ENCODE measurements at regions not wholly inside any gene's neighbourhood (a gene's known extent, or its start where the extent isn't known, plus 50 kb on each side); places are given as distances from the start of the nearest gene placed in this dataset.

DNA sequence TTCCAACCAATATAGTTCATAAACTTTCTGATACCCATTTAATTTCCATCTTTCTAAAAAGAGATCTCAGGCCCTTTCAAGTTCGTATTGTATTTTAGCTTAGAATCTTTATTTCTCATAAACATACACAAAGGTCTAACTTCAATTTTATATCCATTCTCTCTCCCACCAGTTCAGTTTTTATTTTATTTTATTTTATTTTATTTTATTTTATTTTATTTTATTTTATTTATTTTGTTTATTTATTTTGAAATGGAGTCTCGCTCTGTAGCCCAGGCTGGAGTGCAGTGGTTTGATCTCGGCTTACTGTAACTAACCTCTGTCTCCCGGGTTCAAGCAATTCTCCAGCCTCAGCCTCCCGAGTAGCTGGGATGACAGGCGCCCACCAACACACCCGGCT is 552.8 kb downstream of the SLITRK5 start:
- Mint-ChIP-seq H3K4me3 (no peak overlapping the region), H3K9me3 (peaks cover 0 to 16% (median 6%) of the 10 kb centered on the region in 7 donors), H3K27me3 (no peaks in the 10 kb centered on the region), H3K27ac (no peak overlapping the region), H3K4me1 (no peaks in the 10 kb centered on the region), H3K36me3 (no peaks in the 10 kb centered on the region)
- Histone ChIP-seq H3K27me3 (ENCODE audit: control insufficient read depth, insufficient read depth, low read length) (no peaks in the 10 kb centered on the region), H3K4me1 (ENCODE audit: control insufficient read depth, insufficient read depth, low read length, poor library complexity, severe bottlenecking) (no peaks in the 10 kb centered on the region), H3K9me3 (ENCODE audit: control insufficient read depth in 2 of 2, low read length in 2 of 2) (peaks cover 3 to 10% of the 10 kb centered on the region in 2 experiments), H3K4me3 (ENCODE audit: low read depth, low read length) (no peak overlapping the region), H3K36me3 (ENCODE audit: control insufficient read depth, insufficient read depth, low read length) (no peaks in the 10 kb centered on the region), H3K27ac (ENCODE audit: insufficient read depth, low read length, poor library complexity, severe bottlenecking) (no peak overlapping the region)
- no peak for DNase-seq
- no peak for ATAC-seq (ENCODE audit: low read depth in 2 of 2)

DNA sequence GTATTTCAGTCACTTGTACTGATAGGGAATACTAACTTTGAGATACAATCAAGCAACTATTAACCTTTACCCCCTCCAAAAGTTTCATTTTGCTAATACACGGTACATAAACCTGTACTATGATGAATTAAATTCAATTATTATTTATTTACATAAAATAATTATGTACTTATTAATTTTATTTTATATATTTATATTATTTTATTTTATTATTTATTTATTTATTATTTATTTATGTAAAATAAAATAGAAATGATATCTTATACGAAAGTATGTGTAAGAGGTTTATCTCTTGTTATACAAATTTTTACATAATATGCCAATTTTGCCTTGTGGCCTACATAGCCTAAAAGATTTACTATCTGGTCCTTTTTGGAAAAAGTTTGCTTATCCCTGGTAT is 564.3 kb downstream of the SLITRK5 start:
- Histone ChIP-seq H3K4me3 (ENCODE audit: low read depth, low read length) (no peak overlapping the region), H3K27me3 (ENCODE audit: control insufficient read depth, insufficient read depth, low read length) (no peaks in the 10 kb centered on the region), H3K9me3 (ENCODE audit: control insufficient read depth in 2 of 2, low read length in 2 of 2) (no peaks in the 10 kb centered on the region), H3K4me1 (ENCODE audit: control insufficient read depth, insufficient read depth, low read length, poor library complexity, severe bottlenecking) (no peaks in the 10 kb centered on the region), H3K27ac (ENCODE audit: insufficient read depth, low read length, poor library complexity, severe bottlenecking) (no peak overlapping the region), H3K36me3 (ENCODE audit: control insufficient read depth, insufficient read depth, low read length) (no peaks in the 10 kb centered on the region)
- Mint-ChIP-seq H3K27ac (no peak overlapping the region), H3K9me3 (peaks cover 0 to 5% (median 2%) of the 10 kb centered on the region in 7 donors), H3K36me3 (no peaks in the 10 kb centered on the region), H3K4me1 (no peaks in the 10 kb centered on the region), H3K4me3 (no peak overlapping the region), H3K27me3 (no peaks in the 10 kb centered on the region)
- no peak for DNase-seq
- ATAC-seq (ENCODE audit: low read depth in 2 of 2), result no peak

DNA sequence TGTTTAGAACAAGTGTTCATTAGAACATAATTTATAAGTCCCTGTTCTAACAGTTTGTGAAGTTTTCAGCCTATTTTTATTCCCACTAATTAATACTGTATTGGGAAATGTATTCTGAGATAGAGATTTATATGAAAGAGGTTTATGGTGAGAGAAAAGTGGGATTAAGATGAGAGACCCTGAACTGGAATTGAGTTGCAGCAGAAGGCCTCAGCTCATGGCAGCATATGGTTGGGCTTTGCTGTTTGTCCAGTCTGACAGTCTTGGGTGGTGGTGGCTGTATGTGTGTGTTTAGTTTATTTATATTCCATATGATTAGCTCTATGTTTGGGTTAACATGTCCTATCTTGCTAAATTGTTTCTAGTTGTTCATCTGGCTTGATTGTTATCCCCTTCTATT is 575.1 kb downstream of the SLITRK5 start:
- no peaks in the 10 kb centered on the region for H3K4me1 ChIP-seq (ENCODE audit: control insufficient read depth, insufficient read depth, low read length, poor library complexity, severe bottlenecking)

DNA sequence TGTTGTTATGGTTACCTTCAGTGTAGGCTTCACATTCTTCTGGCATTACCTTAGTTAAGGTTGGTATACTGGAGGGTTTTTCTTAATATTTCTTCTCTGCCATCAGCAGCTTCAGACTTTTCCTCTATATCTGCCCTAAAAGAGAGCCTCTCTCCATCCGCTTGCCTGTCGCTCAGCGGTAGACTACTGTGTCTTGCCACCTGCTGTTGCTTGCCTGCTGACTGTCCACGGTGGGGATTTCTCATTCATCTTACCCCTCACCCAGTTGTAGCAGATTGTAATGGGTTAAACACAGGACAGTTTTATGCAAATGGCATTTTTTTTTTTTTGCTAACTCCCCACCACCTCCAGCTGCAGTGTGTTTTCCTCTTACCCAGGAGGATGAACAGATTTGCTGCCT is 577.2 kb downstream of the SLITRK5 start:
- ATAC-seq (ENCODE audit: low read depth in 2 of 2) (no peak), DNase-seq (no peak)
- no peaks in the 10 kb centered on the region for H3K36me3 ChIP-seq (ENCODE audit: control insufficient read depth, insufficient read depth, low read length)
- H3K4me3 Mint-ChIP-seq, result no peak overlapping the region
- no peaks in the 10 kb centered on the region for H3K27me3 Mint-ChIP-seq
- H3K27me3 ChIP-seq (ENCODE audit: control insufficient read depth, insufficient read depth, low read length), result no peaks in the 10 kb centered on the region
- H3K27ac ChIP-seq (ENCODE audit: insufficient read depth, low read length, poor library complexity, severe bottlenecking), result no peak overlapping the region
- H3K4me3 ChIP-seq (ENCODE audit: low read depth, low read length), result no peak overlapping the region
- H3K36me3 Mint-ChIP-seq, result no peaks in the 10 kb centered on the region
- H3K27ac Mint-ChIP-seq, result no peak overlapping the region
- H3K9me3 Mint-ChIP-seq, result peaks cover 1 to 17% (median 8%) of the 10 kb centered on the region in 7 donors
- no peaks in the 10 kb centered on the region for H3K4me1 Mint-ChIP-seq
- H3K9me3 ChIP-seq (ENCODE audit: control insufficient read depth in 2 of 2, low read length in 2 of 2), result peaks cover 0 to 3% of the 10 kb centered on the region in 2 experiments
- H3K4me1 ChIP-seq (ENCODE audit: control insufficient read depth, insufficient read depth, low read length, poor library complexity, severe bottlenecking), result no peaks in the 10 kb centered on the region

More for the DNA sequence above, 575.1 kb downstream of the SLITRK5 start:
- Mint-ChIP-seq H3K4me1 (no peaks in the 10 kb centered on the region), H3K9me3 (peaks cover 3 to 15% (median 8%) of the 10 kb centered on the region in 7 donors), H3K36me3 (no peaks in the 10 kb centered on the region), H3K4me3 (no peak overlapping the region), H3K27me3 (no peaks in the 10 kb centered on the region), H3K27ac (no peak overlapping the region)
- DNase-seq (no peak), ATAC-seq (ENCODE audit: low read depth in 2 of 2) (no peak)
- H3K27me3 ChIP-seq (ENCODE audit: control insufficient read depth, insufficient read depth, low read length), result no peaks in the 10 kb centered on the region
- H3K27ac ChIP-seq (ENCODE audit: insufficient read depth, low read length, poor library complexity, severe bottlenecking), result no peak overlapping the region
- H3K4me3 ChIP-seq (ENCODE audit: low read depth, low read length), result no peak overlapping the region
- no peaks in the 10 kb centered on the region for H3K36me3 ChIP-seq (ENCODE audit: control insufficient read depth, insufficient read depth, low read length)
- peaks cover 0 to 3% of the 10 kb centered on the region in 2 experiments for H3K9me3 ChIP-seq (ENCODE audit: control insufficient read depth in 2 of 2, low read length in 2 of 2)

DNA sequence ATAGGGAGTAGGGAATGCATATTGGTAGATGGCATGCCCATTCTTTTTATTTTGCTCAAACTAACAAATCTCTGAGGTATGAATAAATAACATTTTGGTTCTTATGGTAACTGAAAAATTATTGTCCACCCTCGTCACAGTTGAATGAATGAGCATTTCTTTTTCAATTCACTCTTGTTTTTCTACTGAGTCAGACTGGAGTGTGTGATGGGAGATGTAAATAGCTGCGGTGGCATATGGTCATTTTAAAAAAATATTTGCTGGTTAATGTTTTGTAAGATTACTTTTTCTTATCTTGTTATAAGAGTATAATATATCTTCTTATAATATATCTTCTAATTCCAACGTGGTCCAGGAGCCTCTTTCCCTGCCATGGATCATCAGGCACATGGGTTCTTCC is 586.5 kb downstream of the SLITRK5 start:
- H3K27ac Mint-ChIP-seq, result no peak overlapping the region
- H3K36me3 ChIP-seq (ENCODE audit: control insufficient read depth, insufficient read depth, low read length), result no peaks in the 10 kb centered on the region
- H3K9me3 ChIP-seq (ENCODE audit: control insufficient read depth in 2 of 2, low read length in 2 of 2), result peaks cover 0 to 5% of the 10 kb centered on the region in 2 experiments

DNA sequence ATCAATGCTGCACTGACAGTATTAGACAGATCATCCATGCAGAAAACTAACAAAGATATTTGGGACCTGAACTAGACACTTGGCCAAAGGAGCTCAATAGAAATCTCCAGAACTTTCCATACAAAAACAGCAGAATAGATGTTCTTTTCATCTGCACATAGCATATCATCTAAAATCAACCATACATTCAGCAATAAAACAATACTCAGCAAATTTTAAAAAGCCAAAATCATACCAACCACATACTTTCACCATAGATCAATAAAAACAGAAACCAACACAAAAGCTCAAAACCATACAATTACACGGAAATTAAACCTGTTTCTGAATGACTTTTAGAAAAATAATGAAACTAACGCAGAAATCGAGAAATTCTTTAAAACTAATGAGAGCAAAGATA is 592.6 kb downstream of the SLITRK5 start:
- Histone ChIP-seq H3K27ac (ENCODE audit: insufficient read depth, low read length, poor library complexity, severe bottlenecking) (no peak overlapping the region), H3K9me3 (ENCODE audit: control insufficient read depth in 2 of 2, low read length in 2 of 2) (peaks cover 0 to 5% of the 10 kb centered on the region in 2 experiments), H3K4me1 (ENCODE audit: control insufficient read depth, insufficient read depth, low read length, poor library complexity, severe bottlenecking) (no peaks in the 10 kb centered on the region), H3K27me3 (ENCODE audit: control insufficient read depth, insufficient read depth, low read length) (no peaks in the 10 kb centered on the region), H3K4me3 (ENCODE audit: low read depth, low read length) (no peak overlapping the region), H3K36me3 (ENCODE audit: control insufficient read depth, insufficient read depth, low read length) (no peaks in the 10 kb centered on the region)
- DNase-seq (no peak), ATAC-seq (ENCODE audit: low read depth in 2 of 2) (no peak)
- no peak overlapping the region for H3K27ac Mint-ChIP-seq
- H3K4me1 Mint-ChIP-seq, result no peaks in the 10 kb centered on the region
- no peaks in the 10 kb centered on the region for H3K27me3 Mint-ChIP-seq
- H3K9me3 Mint-ChIP-seq, result peaks cover 6 to 18% (median 9%) of the 10 kb centered on the region in 7 donors
- no peaks in the 10 kb centered on the region for H3K36me3 Mint-ChIP-seq
- H3K4me3 Mint-ChIP-seq, result no peak overlapping the region

More for the DNA sequence above, 586.5 kb downstream of the SLITRK5 start:
- Mint-ChIP-seq H3K36me3 (no peaks in the 10 kb centered on the region), H3K27me3 (no peaks in the 10 kb centered on the region), H3K4me1 (no peaks in the 10 kb centered on the region), H3K4me3 (no peak overlapping the region), H3K9me3 (peaks cover 0 to 16% (median 5%) of the 10 kb centered on the region in 7 donors)
- H3K4me3 ChIP-seq (ENCODE audit: low read depth, low read length), result no peak overlapping the region
- no peaks in the 10 kb centered on the region for H3K4me1 ChIP-seq (ENCODE audit: control insufficient read depth, insufficient read depth, low read length, poor library complexity, severe bottlenecking)
- ATAC-seq (ENCODE audit: low read depth in 2 of 2) (no peak), DNase-seq (no peak)
- H3K27me3 ChIP-seq (ENCODE audit: control insufficient read depth, insufficient read depth, low read length), result no peaks in the 10 kb centered on the region
- no peak overlapping the region for H3K27ac ChIP-seq (ENCODE audit: insufficient read depth, low read length, poor library complexity, severe bottlenecking)

DNA sequence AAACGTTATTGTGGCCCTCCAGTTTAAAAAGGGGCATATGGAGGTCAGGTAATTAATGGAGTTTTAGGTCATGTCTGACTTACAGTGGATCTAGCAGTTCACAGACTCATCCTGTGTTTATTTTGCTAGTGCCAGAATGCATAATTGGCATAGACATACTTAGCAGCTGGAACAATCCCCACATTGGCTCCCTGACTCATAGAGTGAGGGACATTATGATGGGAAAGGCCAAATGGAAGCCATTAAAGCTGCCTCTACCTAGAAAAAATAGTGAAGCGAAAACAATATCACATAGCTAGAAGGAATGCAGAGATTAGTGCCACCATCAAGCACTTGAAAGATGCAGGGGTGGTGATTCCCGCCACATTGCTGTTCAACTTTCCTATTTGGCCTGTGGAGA is 610.7 kb downstream of the SLITRK5 start:
- Mint-ChIP-seq H3K27me3 (no peaks in the 10 kb centered on the region), H3K4me1 (no peaks in the 10 kb centered on the region), H3K27ac (no peak overlapping the region), H3K9me3 (peaks cover 3 to 29% (median 8%) of the 10 kb centered on the region in 7 donors), H3K36me3 (no peaks in the 10 kb centered on the region), H3K4me3 (no peak overlapping the region)
- H3K36me3 ChIP-seq (ENCODE audit: control insufficient read depth, insufficient read depth, low read length), result no peaks in the 10 kb centered on the region
- ATAC-seq (ENCODE audit: low read depth in 2 of 2), result no peak
- H3K9me3 ChIP-seq (ENCODE audit: control insufficient read depth in 2 of 2, low read length in 2 of 2), result peaks cover 0 to 27% of the 10 kb centered on the region in 2 experiments
- no peak for DNase-seq
- no peaks in the 10 kb centered on the region for H3K4me1 ChIP-seq (ENCODE audit: control insufficient read depth, insufficient read depth, low read length, poor library complexity, severe bottlenecking)
- H3K27me3 ChIP-seq (ENCODE audit: control insufficient read depth, insufficient read depth, low read length), result no peaks in the 10 kb centered on the region
- H3K27ac ChIP-seq (ENCODE audit: insufficient read depth, low read length, poor library complexity, severe bottlenecking), result no peak overlapping the region
- no peak overlapping the region for H3K4me3 ChIP-seq (ENCODE audit: low read depth, low read length)

DNA sequence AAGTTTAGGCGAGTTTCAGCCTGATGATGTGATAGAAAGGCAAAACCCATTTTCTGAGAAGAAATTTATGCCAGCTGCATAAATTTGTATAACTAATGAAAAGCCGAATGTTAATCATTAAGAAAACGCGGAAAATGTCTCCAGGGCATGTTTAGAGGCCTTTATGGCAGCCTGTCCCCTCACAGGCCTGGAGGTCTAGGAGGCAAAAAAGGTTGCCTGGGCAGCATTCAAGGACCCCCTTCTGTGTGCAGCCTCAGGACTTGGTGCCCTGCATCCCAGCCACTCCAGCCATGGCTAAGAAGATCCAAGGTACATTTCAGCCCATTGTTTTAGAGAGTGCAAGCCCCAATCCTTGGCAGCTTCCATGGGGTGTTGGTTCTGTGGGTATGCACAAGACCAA is 614.2 kb downstream of the SLITRK5 start:
- no peak for ATAC-seq (ENCODE audit: low read depth in 2 of 2)
- Mint-ChIP-seq H3K27me3 (no peaks in the 10 kb centered on the region), H3K9me3 (peaks cover 4 to 31% (median 9%) of the 10 kb centered on the region in 7 donors), H3K27ac (no peak overlapping the region), H3K36me3 (no peaks in the 10 kb centered on the region), H3K4me3 (no peak overlapping the region), H3K4me1 (no peaks in the 10 kb centered on the region)
- H3K4me1 ChIP-seq (ENCODE audit: control insufficient read depth, insufficient read depth, low read length, poor library complexity, severe bottlenecking), result no peaks in the 10 kb centered on the region
- H3K27me3 ChIP-seq (ENCODE audit: control insufficient read depth, insufficient read depth, low read length), result no peaks in the 10 kb centered on the region
- no peak for DNase-seq
- no peak overlapping the region for H3K4me3 ChIP-seq (ENCODE audit: low read depth, low read length)
- H3K36me3 ChIP-seq (ENCODE audit: control insufficient read depth, insufficient read depth, low read length), result no peaks in the 10 kb centered on the region
- H3K27ac ChIP-seq (ENCODE audit: insufficient read depth, low read length, poor library complexity, severe bottlenecking), result no peak overlapping the region
- H3K9me3 ChIP-seq (ENCODE audit: control insufficient read depth in 2 of 2, low read length in 2 of 2), result peaks cover 0 to 27% of the 10 kb centered on the region in 2 experiments

Measured in CD4-positive, CD25-positive, alpha-beta regulatory T cell (primary cell).